Liver (tissue), 8 donors: ENCODE measurements at regions not wholly inside any gene's neighbourhood (a gene's known extent, or its start where the extent isn't known, plus 50 kb on each side); places are given as distances from the start of the nearest gene placed in this dataset.
"Not testable (repeated sequence)": the region's sequence is repeated elsewhere in the genome, so short reads cannot be mapped to it uniquely, and the experiment has no call there.

Experiments used
- DNase-seq: peaks from one replicate; pipeline ENCODE4 v3.0.0-alpha.2; 2017; ENCODE audit warnings: low spot score
- H3K27ac ChIP-seq, 2 donors: one replicate each; pipeline ENCODE4 v1.7.0; 2013; ENCODE audit warnings: inconsistent platforms in 2 of 2, low read length in 2 of 2, control low read depth in 1 of 2, low read depth in 1 of 2, mild to moderate bottlenecking in 1 of 2
- H3K27me3 ChIP-seq, 4 donors: one replicate each; pipeline versions ENCODE4 v1.6.1 to v1.7.0; 2013; ENCODE audit warnings: low read length in 3 of 4, inconsistent platforms in 1 of 4, mild to moderate bottlenecking in 1 of 4, moderate library complexity in 1 of 4; ENCODE audit not compliant: control insufficient read depth in 4 of 4, insufficient read depth in 4 of 4
- H3K36me3 ChIP-seq, 4 donors: one replicate each; pipeline versions ENCODE4 v1.6.1 to v1.7.0; 2013; ENCODE audit warnings: low read length in 3 of 4, mild to moderate bottlenecking in 3 of 4, low read depth in 1 of 4, moderate library complexity in 1 of 4; ENCODE audit not compliant: control insufficient read depth in 4 of 4, insufficient read depth in 3 of 4
- H3K4me1 ChIP-seq, 4 donors: one replicate each; pipeline versions ENCODE4 v1.6.1 to v1.7.0; 2013; ENCODE audit warnings: low read length in 3 of 4, mild to moderate bottlenecking in 3 of 4, moderate library complexity in 1 of 4; ENCODE audit not compliant: control insufficient read depth in 4 of 4, insufficient read depth in 4 of 4
- H3K4me3 ChIP-seq, 3 donors: one replicate each; pipeline versions ENCODE4 v1.6.1 to v1.7.0; 2013; ENCODE audit warnings: low read length in 3 of 3, control low read depth in 1 of 3, low read depth in 1 of 3, mild to moderate bottlenecking in 1 of 3
- H3K9ac ChIP-seq, 2 donors: one replicate each; pipeline ENCODE4 v1.7.0; 2013; ENCODE audit warnings: low read length in 2 of 2, mild to moderate bottlenecking in 2 of 2, moderate library complexity in 2 of 2, control low read depth in 1 of 2, low read depth in 1 of 2
- H3K9me3 ChIP-seq, 4 donors: one replicate each; pipeline versions ENCODE4 v1.6.1 to v1.7.0; 2013; ENCODE audit warnings: low read length in 3 of 4; ENCODE audit not compliant: control insufficient read depth in 4 of 4
- EGR1 ChIP-seq, 2 donors: IDR thresholded peaks; 2 replicates each; pipeline ENCODE4 v1.6.1; 2016 to 2018; ENCODE audit warnings: antibody characterized with exemption in 2 of 2, low read depth in 2 of 2
- FOXA1 ChIP-seq: IDR thresholded peaks from 2 replicates; pipeline ENCODE4 v1.6.1; 2016; ENCODE audit warnings: antibody characterized with exemption
- HNF4A ChIP-seq, 2 donors: conservative IDR thresholded peaks; 2 replicates each; pipeline ENCODE4 v1.6.1; 2016; ENCODE audit warnings: antibody characterized with exemption in 2 of 2, mild to moderate bottlenecking in 2 of 2
- HNF4G ChIP-seq: IDR thresholded peaks from 2 replicates; pipeline ENCODE4 v1.6.1; 2016; ENCODE audit warnings: antibody characterized with exemption
- JUND ChIP-seq, 2 donors: IDR thresholded peaks; 2 replicates each; pipeline ENCODE4 v1.6.1; 2016; ENCODE audit warnings: antibody characterized with exemption in 2 of 2
- NR2F2 ChIP-seq: IDR thresholded peaks from 2 replicates; pipeline ENCODE4 v1.6.1; 2016; ENCODE audit warnings: antibody characterized with exemption
- RAD21 ChIP-seq, 2 donors: IDR thresholded peaks; 2 replicates each; pipeline ENCODE4 v1.6.1; 2016; ENCODE audit warnings: antibody characterized with exemption in 2 of 2, mild to moderate bottlenecking in 2 of 2
- SP1 ChIP-seq: IDR thresholded peaks from 2 replicates; pipeline ENCODE4 v1.6.1; 2018; ENCODE audit warnings: antibody characterized with exemption, mild to moderate bottlenecking
- TAF1 ChIP-seq: conservative IDR thresholded peaks from 2 replicates; pipeline ENCODE4 v1.6.1; 2016; ENCODE audit warnings: antibody characterized with exemption, mild to moderate bottlenecking
- ZBTB33 ChIP-seq: IDR thresholded peaks from 2 replicates; pipeline ENCODE4 v1.6.1; 2016; ENCODE audit warnings: antibody characterized with exemption
- WGBS: extraction: QIAGEN DNeasy Blood & Tissue Kit; methylation state at CpG from one replicate; pipeline ENCODE4 v1.1.7; 2013; 5-methylcytosine and 5-hydroxymethylcytosine counted together
- TF ChIP-seq, protein P1 (sequence below): fragments of 150-350 bp; IDR thresholded peaks from 2 replicates; pipeline ENCODE4 v1.5.1; 2017; ENCODE audit warnings: improper control_type of control experiment, low read depth, low read length; ENCODE audit not compliant: missing input control
- TF ChIP-seq, protein P2 (sequence below): IDR thresholded peaks from 2 replicates; pipeline ENCODE4 v1.6.1; 2016; ENCODE audit warnings: antibody characterized with exemption
- TF ChIP-seq, protein P3 (sequence below): IDR thresholded peaks from 2 replicates; pipeline ENCODE4 v1.6.1; 2016; ENCODE audit warnings: antibody characterized with exemption, mild to moderate bottlenecking
- donor health status: healthy.
- donor health status: healthy.
- donor health status: healthy.
- donor health status: healthy.
- donor health status: healthy.

DNA sequence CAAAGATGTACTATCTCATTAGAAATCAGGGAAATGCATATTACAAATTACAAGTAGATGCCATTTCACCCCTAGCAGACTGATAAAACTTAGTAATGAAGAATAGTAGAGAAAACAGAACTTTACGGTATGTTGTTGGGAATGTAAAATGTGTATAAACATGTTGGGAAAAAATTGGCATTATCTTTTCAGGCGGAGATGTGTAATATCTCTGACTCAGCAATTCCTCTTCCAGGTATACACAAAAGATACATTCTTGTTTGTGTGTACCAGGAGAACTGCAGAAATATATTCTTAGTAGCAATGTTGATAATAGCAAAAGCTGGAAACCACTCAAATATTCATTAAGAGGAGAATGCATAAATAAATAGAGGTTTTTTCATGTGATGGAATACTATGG, 204.5 kb downstream of the LPIN1 start:
- H3K9me3 ChIP-seq = no peaks in the 10 kb centered on the region
- WGBS = 92% methylated on average over 2 of the region's 2 CpGs
- no peak for DNase-seq
- no peak for TF ChIP-seq HNF4G
- TF ChIP-seq, protein P1, sequence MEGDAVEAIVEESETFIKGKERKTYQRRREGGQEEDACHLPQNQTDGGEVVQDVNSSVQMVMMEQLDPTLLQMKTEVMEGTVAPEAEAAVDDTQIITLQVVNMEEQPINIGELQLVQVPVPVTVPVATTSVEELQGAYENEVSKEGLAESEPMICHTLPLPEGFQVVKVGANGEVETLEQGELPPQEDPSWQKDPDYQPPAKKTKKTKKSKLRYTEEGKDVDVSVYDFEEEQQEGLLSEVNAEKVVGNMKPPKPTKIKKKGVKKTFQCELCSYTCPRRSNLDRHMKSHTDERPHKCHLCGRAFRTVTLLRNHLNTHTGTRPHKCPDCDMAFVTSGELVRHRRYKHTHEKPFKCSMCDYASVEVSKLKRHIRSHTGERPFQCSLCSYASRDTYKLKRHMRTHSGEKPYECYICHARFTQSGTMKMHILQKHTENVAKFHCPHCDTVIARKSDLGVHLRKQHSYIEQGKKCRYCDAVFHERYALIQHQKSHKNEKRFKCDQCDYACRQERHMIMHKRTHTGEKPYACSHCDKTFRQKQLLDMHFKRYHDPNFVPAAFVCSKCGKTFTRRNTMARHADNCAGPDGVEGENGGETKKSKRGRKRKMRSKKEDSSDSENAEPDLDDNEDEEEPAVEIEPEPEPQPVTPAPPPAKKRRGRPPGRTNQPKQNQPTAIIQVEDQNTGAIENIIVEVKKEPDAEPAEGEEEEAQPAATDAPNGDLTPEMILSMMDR = no peak
- no peak for TF ChIP-seq TAF1
- no peak for TF ChIP-seq RAD21 (IDR thresholded peaks at IDR 0.05)
- no peak for TF ChIP-seq HNF4A (conservative IDR thresholded peaks at IDR 0.05)
- TF ChIP-seq, protein P2, sequence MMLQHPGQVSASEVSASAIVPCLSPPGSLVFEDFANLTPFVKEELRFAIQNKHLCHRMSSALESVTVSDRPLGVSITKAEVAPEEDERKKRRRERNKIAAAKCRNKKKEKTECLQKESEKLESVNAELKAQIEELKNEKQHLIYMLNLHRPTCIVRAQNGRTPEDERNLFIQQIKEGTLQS = no peak
- no peak for TF ChIP-seq JUND (IDR thresholded peaks at IDR 0.05)
- no peak for TF ChIP-seq ZBTB33
- TF ChIP-seq, protein P3, sequence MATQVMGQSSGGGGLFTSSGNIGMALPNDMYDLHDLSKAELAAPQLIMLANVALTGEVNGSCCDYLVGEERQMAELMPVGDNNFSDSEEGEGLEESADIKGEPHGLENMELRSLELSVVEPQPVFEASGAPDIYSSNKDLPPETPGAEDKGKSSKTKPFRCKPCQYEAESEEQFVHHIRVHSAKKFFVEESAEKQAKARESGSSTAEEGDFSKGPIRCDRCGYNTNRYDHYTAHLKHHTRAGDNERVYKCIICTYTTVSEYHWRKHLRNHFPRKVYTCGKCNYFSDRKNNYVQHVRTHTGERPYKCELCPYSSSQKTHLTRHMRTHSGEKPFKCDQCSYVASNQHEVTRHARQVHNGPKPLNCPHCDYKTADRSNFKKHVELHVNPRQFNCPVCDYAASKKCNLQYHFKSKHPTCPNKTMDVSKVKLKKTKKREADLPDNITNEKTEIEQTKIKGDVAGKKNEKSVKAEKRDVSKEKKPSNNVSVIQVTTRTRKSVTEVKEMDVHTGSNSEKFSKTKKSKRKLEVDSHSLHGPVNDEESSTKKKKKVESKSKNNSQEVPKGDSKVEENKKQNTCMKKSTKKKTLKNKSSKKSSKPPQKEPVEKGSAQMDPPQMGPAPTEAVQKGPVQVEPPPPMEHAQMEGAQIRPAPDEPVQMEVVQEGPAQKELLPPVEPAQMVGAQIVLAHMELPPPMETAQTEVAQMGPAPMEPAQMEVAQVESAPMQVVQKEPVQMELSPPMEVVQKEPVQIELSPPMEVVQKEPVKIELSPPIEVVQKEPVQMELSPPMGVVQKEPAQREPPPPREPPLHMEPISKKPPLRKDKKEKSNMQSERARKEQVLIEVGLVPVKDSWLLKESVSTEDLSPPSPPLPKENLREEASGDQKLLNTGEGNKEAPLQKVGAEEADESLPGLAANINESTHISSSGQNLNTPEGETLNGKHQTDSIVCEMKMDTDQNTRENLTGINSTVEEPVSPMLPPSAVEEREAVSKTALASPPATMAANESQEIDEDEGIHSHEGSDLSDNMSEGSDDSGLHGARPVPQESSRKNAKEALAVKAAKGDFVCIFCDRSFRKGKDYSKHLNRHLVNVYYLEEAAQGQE = no peak
- TF ChIP-seq NR2F2 = no peak
- TF ChIP-seq FOXA1 = no peak
- TF ChIP-seq SP1 = no peak
- H3K27ac ChIP-seq = no peak overlapping the region
- H3K36me3 ChIP-seq = no peaks in the 10 kb centered on the region
- H3K9ac ChIP-seq = no peak overlapping the region
- no peak overlapping the region for H3K4me3 ChIP-seq
- no peaks in the 10 kb centered on the region for H3K4me1 ChIP-seq
- no peaks in the 10 kb centered on the region for H3K27me3 ChIP-seq

- not testable (repeated sequence) for DNase-seq, H3K4me3 ChIP-seq, H3K9ac ChIP-seq, H3K4me1 ChIP-seq, H3K27ac ChIP-seq, H3K36me3 ChIP-seq, H3K9me3 ChIP-seq, H3K27me3 ChIP-seq
- 86% methylated on average over 6 of the region's 6 CpGs for WGBS
These were observed 205.1 kb downstream of the LPIN1 start for GRCh38 chr2:11951492-11951891.

DNA sequence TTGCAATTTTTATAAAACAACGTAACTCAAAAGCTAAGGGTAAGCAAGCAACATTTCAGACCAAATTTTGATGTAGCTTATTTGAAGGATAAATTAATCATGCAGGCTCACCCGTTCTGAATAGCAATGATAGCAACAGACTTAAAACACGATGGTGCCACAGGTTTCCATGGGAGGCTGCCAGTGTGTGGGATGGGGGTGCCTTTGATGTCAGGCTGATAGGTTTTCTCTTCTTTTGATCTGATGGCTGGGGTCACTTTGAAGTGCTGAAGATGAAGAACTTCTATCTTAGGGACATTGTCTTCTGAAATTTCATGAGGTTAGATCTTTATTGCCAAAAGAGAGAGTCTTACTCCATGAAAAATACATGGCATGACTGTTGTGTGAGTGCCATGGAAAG, 206.8 kb downstream of the LPIN1 start:
- DNase-seq = no peak
- WGBS = 88% methylated on average over 3 of the region's 3 CpGs
- no peaks in the 10 kb centered on the region for H3K9me3 ChIP-seq
- H3K4me1 ChIP-seq = no peaks in the 10 kb centered on the region
- H3K27ac ChIP-seq = no peak overlapping the region
- H3K27me3 ChIP-seq = no peaks in the 10 kb centered on the region
- no peak overlapping the region for H3K4me3 ChIP-seq
- TF ChIP-seq EGR1 (IDR thresholded peaks at IDR 0.05; ENCODE audit: low read depth in 2 of 2) = no peak
- H3K36me3 ChIP-seq = no peaks in the 10 kb centered on the region
- no peak overlapping the region for H3K9ac ChIP-seq
